ENCODE measurements at regions not wholly inside any gene's neighbourhood (a gene's known extent, or its start where the extent isn't known, plus 50 kb on each side); places are given as distances from the start of the nearest gene placed in this dataset.

- Histone ChIP-seq H3K4me3 (ENCODE audit: low read length) (no peak overlapping the region), H3K36me3 (ENCODE audit: control insufficient read depth, low read length) (no peaks in the 10 kb centered on the region), H3K9me3 (ENCODE audit: control insufficient read depth, insufficient read depth, low read length) (no peaks in the 10 kb centered on the region), H3K79me2 (ENCODE audit: control insufficient read depth, low read length) (no peaks in the 10 kb centered on the region), H3K27me3 (ENCODE audit: control insufficient read depth, low read length) (no peaks in the 10 kb centered on the region), H3K4me1 (ENCODE audit: control insufficient read depth, low read length) (no peaks in the 10 kb centered on the region), H4K20me1 (ENCODE audit: control insufficient read depth, insufficient read depth, low read depth, low read length) (no peaks in the 10 kb centered on the region), H3K9me2 (replicated peaks; ENCODE audit: control insufficient read depth, low read length) (no peaks in the 10 kb centered on the region), H3K27ac (ENCODE audit: low read depth, low read length) (no peak overlapping the region), H3K4me2 (ENCODE audit: low read length) (no peak overlapping the region), H3F3A (ENCODE audit: control insufficient read depth, insufficient read depth) (no peaks in the 10 kb centered on the region)
- no peak for TF ChIP-seq EZH2phosphoT487 (IDR thresholded peaks at IDR 0.05; ENCODE audit: borderline replicate concordance, low read length)
- TF ChIP-seq CTCF (IDR thresholded peaks at IDR 0.05; ENCODE audit: low read depth, low read length, poor library complexity, severe bottlenecking): no peak
Observed at GRCh38 chr7:131964203-131964602, 407.8 kb upstream of the PODXL start.

GRCh38 chr7:131961054-131961680 lies 404.7 kb upstream of the PODXL start:
- H4K20me1 ChIP-seq (ENCODE audit: control insufficient read depth, insufficient read depth, low read depth, low read length): no peaks in the 10 kb centered on the region
- H3K4me2 ChIP-seq (ENCODE audit: low read length): no peak overlapping the region
- H3F3A ChIP-seq (ENCODE audit: control insufficient read depth, insufficient read depth): no peaks in the 10 kb centered on the region
- no peak for TF ChIP-seq CTCF (IDR thresholded peaks at IDR 0.05; ENCODE audit: low read depth, low read length, poor library complexity, severe bottlenecking)
- no peak for TF ChIP-seq EZH2phosphoT487 (IDR thresholded peaks at IDR 0.05; ENCODE audit: borderline replicate concordance, low read length)
- H3K4me1 ChIP-seq (ENCODE audit: control insufficient read depth, low read length): no peaks in the 10 kb centered on the region
- no peaks in the 10 kb centered on the region for H3K27me3 ChIP-seq (ENCODE audit: control insufficient read depth, low read length)
- no peaks in the 10 kb centered on the region for H3K9me2 ChIP-seq (replicated peaks; ENCODE audit: control insufficient read depth, low read length)
- no peaks in the 10 kb centered on the region for H3K9me3 ChIP-seq (ENCODE audit: control insufficient read depth, insufficient read depth, low read length)
- no peak overlapping the region for H3K4me3 ChIP-seq (ENCODE audit: low read length)
- no peaks in the 10 kb centered on the region for H3K79me2 ChIP-seq (ENCODE audit: control insufficient read depth, low read length)
- H3K27ac ChIP-seq (ENCODE audit: low read depth, low read length): no peak overlapping the region
- no peaks in the 10 kb centered on the region for H3K36me3 ChIP-seq (ENCODE audit: control insufficient read depth, low read length)

- no peak overlapping the region for H3K27ac ChIP-seq (ENCODE audit: low read depth, low read length)
- H3K4me2 ChIP-seq (ENCODE audit: low read length): no peak overlapping the region
- H3K27me3 ChIP-seq (ENCODE audit: control insufficient read depth, low read length): no peaks in the 10 kb centered on the region
- no peaks in the 10 kb centered on the region for H3K9me2 ChIP-seq (replicated peaks; ENCODE audit: control insufficient read depth, low read length)
- H3K79me2 ChIP-seq (ENCODE audit: control insufficient read depth, low read length): no peaks in the 10 kb centered on the region
- no peaks in the 10 kb centered on the region for H3K9me3 ChIP-seq (ENCODE audit: control insufficient read depth, insufficient read depth, low read length)
- H3K36me3 ChIP-seq (ENCODE audit: control insufficient read depth, low read length): no peaks in the 10 kb centered on the region
- H3F3A ChIP-seq (ENCODE audit: control insufficient read depth, insufficient read depth): no peaks in the 10 kb centered on the region
- H3K4me3 ChIP-seq (ENCODE audit: low read length): no peak overlapping the region
- no peaks in the 10 kb centered on the region for H3K4me1 ChIP-seq (ENCODE audit: control insufficient read depth, low read length)
- no peaks in the 10 kb centered on the region for H4K20me1 ChIP-seq (ENCODE audit: control insufficient read depth, insufficient read depth, low read depth, low read length)
- no peak for TF ChIP-seq CTCF (IDR thresholded peaks at IDR 0.05; ENCODE audit: low read depth, low read length, poor library complexity, severe bottlenecking)
- TF ChIP-seq EZH2phosphoT487 (IDR thresholded peaks at IDR 0.05; ENCODE audit: borderline replicate concordance, low read length): no peak
Observed at GRCh38 chr7:131959106-131959812, 402.8 kb upstream of the PODXL start.
